BJ (cell line): ENCODE measurements at regions not wholly inside any gene's neighbourhood (a gene's known extent, or its start where the extent isn't known, plus 50 kb on each side); places are given as distances from the start of the nearest gene placed in this dataset.

ENCODE experiments used
- CTCF ChIA-PET: fragments of 350-600 bp; formaldehyde crosslinking; extraction: SDS; loops from one replicate; lab custom pipeline; 2021; ENCODE audit warnings: antibody characterized with exemption, inconsistent platforms; lab: Yijun Ruan, JAX
- POLR2A ChIA-PET: fragments of 300-600 bp; sonication (Branson Sonifier 250); formaldehyde crosslinking; extraction: SDS; loops from one replicate; lab custom pipeline; 2021; ENCODE audit warnings: antibody characterized with exemption; lab: Charles Lee
- DNase-seq: peaks from one replicate; pipeline ENCODE4 v3.0.0-alpha.2; 2011; ENCODE audit warnings: low read depth
- H3K27me3 ChIP-seq: 2 replicates; pipeline ENCODE4 v1.6.0; 2011; ENCODE audit warnings: low read length; ENCODE audit not compliant: control insufficient read depth, insufficient read depth
- H3K36me3 ChIP-seq: 2 replicates; pipeline ENCODE4 v1.5.1; 2011; ENCODE audit warnings: low read length; ENCODE audit not compliant: control insufficient read depth, insufficient read depth
- H3K4me3 ChIP-seq: 2 replicates; pipeline ENCODE4 v1.5.1; 2011; ENCODE audit warnings: low read depth, mild to moderate bottlenecking, control low read depth, low read length
- TF ChIP-seq, protein P1 (sequence below): IDR thresholded peaks from 2 replicates; pipeline ENCODE4 v1.5.1; 2011; ENCODE audit warnings: low read depth, mild to moderate bottlenecking, control low read depth, inconsistent platforms, low read length, moderate library complexity; ENCODE audit not compliant: insufficient read depth

DNA sequence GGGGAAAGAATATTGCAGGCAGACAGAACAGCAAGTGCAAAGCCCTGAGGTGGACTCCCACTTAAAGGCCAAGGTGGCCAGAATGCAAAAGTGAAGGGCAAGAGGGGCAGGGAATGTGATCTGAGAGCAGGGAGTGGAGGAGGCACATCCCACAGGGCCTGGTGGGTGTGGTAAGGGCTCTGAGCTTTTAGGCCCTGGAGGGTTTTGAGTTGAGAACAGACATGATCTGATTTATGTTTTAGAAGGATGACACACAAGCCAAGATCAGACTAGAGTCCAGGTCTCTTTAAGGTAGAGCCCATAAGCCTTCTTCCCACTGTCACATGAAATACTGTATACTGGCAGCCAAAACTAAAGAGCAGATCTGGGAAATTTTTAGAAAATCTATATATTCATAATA is 162.5 kb downstream of the SLC38A4 start:
- TF ChIP-seq, protein P1, sequence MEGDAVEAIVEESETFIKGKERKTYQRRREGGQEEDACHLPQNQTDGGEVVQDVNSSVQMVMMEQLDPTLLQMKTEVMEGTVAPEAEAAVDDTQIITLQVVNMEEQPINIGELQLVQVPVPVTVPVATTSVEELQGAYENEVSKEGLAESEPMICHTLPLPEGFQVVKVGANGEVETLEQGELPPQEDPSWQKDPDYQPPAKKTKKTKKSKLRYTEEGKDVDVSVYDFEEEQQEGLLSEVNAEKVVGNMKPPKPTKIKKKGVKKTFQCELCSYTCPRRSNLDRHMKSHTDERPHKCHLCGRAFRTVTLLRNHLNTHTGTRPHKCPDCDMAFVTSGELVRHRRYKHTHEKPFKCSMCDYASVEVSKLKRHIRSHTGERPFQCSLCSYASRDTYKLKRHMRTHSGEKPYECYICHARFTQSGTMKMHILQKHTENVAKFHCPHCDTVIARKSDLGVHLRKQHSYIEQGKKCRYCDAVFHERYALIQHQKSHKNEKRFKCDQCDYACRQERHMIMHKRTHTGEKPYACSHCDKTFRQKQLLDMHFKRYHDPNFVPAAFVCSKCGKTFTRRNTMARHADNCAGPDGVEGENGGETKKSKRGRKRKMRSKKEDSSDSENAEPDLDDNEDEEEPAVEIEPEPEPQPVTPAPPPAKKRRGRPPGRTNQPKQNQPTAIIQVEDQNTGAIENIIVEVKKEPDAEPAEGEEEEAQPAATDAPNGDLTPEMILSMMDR, result no peak
- Histone ChIP-seq H3K36me3 (no peaks in the 10 kb centered on the region), H3K4me3 (no peak overlapping the region), H3K27me3 (no peaks in the 10 kb centered on the region)
- ChIA-PET CTCF (no interaction called here), POLR2A (no interaction called here)
- DNase-seq, result no peak

DNA sequence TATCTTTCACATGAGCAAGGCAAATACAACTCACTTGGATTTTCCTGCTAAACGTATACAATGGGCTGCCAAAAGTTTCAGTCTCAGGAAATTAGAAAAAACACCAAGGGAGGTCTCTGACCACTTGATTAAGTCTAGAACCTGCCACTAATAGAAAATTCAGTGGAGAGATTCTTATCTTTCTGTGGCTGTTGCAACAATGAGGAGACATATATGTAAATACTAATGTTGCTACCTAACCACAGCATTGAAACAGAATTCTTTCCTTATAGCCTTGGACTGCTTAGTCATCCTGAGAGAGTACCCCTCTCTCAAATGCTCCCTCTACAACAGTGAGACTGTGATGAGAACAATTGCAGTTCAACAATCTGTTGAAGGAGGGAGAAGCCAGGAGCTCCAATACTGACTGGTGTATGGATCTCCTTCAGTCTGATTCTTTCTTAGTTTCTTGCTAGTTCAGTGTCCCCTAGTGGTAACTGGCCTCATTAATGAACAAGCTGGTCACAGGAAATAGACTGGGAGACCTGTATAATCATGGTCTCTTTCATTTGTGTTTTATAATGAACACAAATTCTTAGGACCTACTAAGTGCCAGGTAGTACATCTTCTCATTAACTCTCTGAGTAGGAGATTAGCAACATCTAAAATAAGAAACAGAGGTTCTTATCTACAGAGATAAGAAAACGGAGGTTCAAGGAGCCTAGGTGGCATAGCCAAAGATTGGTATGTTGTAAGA is 164.5 kb downstream of the SLC38A4 start:
- POLR2A ChIA-PET, result interaction anchor here (0.6 to 1.0 kb wide), 4 partner anchors 289 to 577 kb away, joined by 3 to 6 read pairs (median 3); no protein-coding TSS in a partner anchor
- peak; percentile 26 for DNase-seq
- Histone ChIP-seq H3K27me3 (no peaks in the 10 kb centered on the region), H3K36me3 (no peaks in the 10 kb centered on the region), H3K4me3 (no peak overlapping the region)
- TF ChIP-seq, protein P1, result peak; percentile 84
- CTCF ChIA-PET, result interaction anchor here (0.6 to 1.4 kb wide), 18 partner anchors 8 to 494 kb away, joined by 3 to 7 read pairs (median 3); no protein-coding TSS in a partner anchor

GRCh38 chr12:46660719-46661109 is 165.1 kb downstream of the SLC38A4 start:
- POLR2A ChIA-PET, result interaction anchor here (0.6 to 1.0 kb wide), 2 partner anchors 289 to 297 kb away, joined by 3 read pairs; no protein-coding TSS in a partner anchor
- TF ChIP-seq, protein P1, result no peak

GRCh38 chr12:46660276-46660675 is 165.5 kb downstream of the SLC38A4 start:
- CTCF ChIA-PET, result no interaction called here
- TF ChIP-seq, protein P1, result no peak
- Histone ChIP-seq H3K36me3 (no peaks in the 10 kb centered on the region), H3K27me3 (no peaks in the 10 kb centered on the region), H3K4me3 (no peak overlapping the region)
- POLR2A ChIA-PET, result no interaction called here
- DNase-seq, result no peak

More at GRCh38 chr12:46660719-46661109, 165.1 kb downstream of the SLC38A4 start:
- CTCF ChIA-PET, result interaction anchor here (0.6 to 1.4 kb wide), 15 partner anchors 8 to 274 kb away, joined by 3 to 7 read pairs (median 3); no protein-coding TSS in a partner anchor
- H3K27me3 ChIP-seq, result no peaks in the 10 kb centered on the region
- no peak for DNase-seq
- no peak overlapping the region for H3K4me3 ChIP-seq
- no peaks in the 10 kb centered on the region for H3K36me3 ChIP-seq

DNA sequence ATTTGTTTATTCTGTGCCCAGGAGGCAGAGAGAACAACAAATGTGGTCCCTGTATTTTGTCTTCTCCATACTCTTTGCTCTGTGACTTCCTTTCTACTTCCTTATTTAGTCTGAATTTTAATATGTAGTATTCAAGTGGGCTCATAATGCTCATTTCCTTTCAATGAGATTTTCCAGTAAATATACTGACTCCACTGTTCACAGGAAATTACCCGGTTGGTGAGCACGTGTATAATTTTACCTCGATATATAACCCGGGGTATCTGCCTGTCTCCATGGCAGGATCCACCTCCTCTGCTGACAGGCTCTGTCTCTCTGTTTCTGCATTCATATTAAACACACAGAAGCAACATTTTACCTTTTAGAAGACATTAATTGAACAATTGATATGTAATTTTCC is 166.0 kb downstream of the SLC38A4 start:
- no peak for DNase-seq
- no peak overlapping the region for H3K4me3 ChIP-seq
- TF ChIP-seq, protein P1, result no peak
- H3K36me3 ChIP-seq, result no peaks in the 10 kb centered on the region
- POLR2A ChIA-PET, result interaction anchor here (0.6 kb wide), 2 partner anchors 16 to 138 kb away, joined by 3 to 5 read pairs; no protein-coding TSS in a partner anchor
- H3K27me3 ChIP-seq, result no peaks in the 10 kb centered on the region
- CTCF ChIA-PET, result interaction anchor here (0.8 to 1.5 kb wide), 3 partner anchors 9 to 34 kb away, joined by 3 read pairs; no protein-coding TSS in a partner anchor
